ENCODE measurements at regions not wholly inside any gene's neighbourhood (a gene's known extent, or its start where the extent isn't known, plus 50 kb on each side); places are given as distances from the start of the nearest gene placed in this dataset.

GRCh38 chr16:80014241-80014939 lies 413.9 kb upstream of the MAF start:
- no peak overlapping the region for H3K27ac ChIP-seq
- H3K9me3 ChIP-seq: no peaks in the 10 kb centered on the region
- TF ChIP-seq CTCF (IDR thresholded peaks at IDR 0.05) (no peak), POLR2A (IDR thresholded peaks at IDR 0.05) (no peak), EP300 (IDR thresholded peaks at IDR 0.05) (no peak), POLR2AphosphoS5 (IDR thresholded peaks at IDR 0.05) (no peak)
- WGBS, 5 donors: 26 to 59% (median 41%) methylated on average over 1 of the region's 1 CpG
- H3K36me3 ChIP-seq: no peaks in the 10 kb centered on the region
- intact Hi-C loops (cut with DNase I; ENCODE audit: low total_unique reads): no loop called here
- H3K27me3 ChIP-seq: no peaks in the 10 kb centered on the region
- no peaks in the 10 kb centered on the region for H3K4me1 ChIP-seq
- DNase-seq: no peak
- H3K4me3 ChIP-seq: no peak overlapping the region

- 64 to 77% (median 72%) methylated on average over 3 of the region's 3 CpGs for WGBS, 5 donors
- H3K9me3 ChIP-seq: no peaks in the 10 kb centered on the region
- no peak overlapping the region for H3K4me3 ChIP-seq
- H3K27ac ChIP-seq: no peak overlapping the region
- intact Hi-C loops (cut with DNase I; ENCODE audit: low total_unique reads): no loop called here
- no peaks in the 10 kb centered on the region for H3K27me3 ChIP-seq
- no peaks in the 10 kb centered on the region for H3K4me1 ChIP-seq
- H3K36me3 ChIP-seq: no peaks in the 10 kb centered on the region
- DNase-seq: peak in 1 of 2 donors; percentile 16
- TF ChIP-seq POLR2AphosphoS5 (IDR thresholded peaks at IDR 0.05) (no peak), POLR2A (IDR thresholded peaks at IDR 0.05) (no peak), CTCF (IDR thresholded peaks at IDR 0.05) (no peak), EP300 (IDR thresholded peaks at IDR 0.05) (no peak)
These were observed 412.0 kb upstream of the MAF start for GRCh38 chr16:80012586-80012985.

- peak in 1 of 3 donors; percentile 37 for TF ChIP-seq POLR2AphosphoS5 (IDR thresholded peaks at IDR 0.05)
- TF ChIP-seq EP300 (IDR thresholded peaks at IDR 0.05): no peak
- no peaks in the 10 kb centered on the region for H3K27me3 ChIP-seq
- 40 to 60% (median 51%) methylated on average over 4 of the region's 4 CpGs for WGBS, 5 donors
- H3K36me3 ChIP-seq: no peaks in the 10 kb centered on the region
- no peaks in the 10 kb centered on the region for H3K9me3 ChIP-seq
- H3K27ac ChIP-seq: no peak overlapping the region
- no peak overlapping the region for H3K4me3 ChIP-seq
- DNase-seq: no peak
- peaks cover 0 to 8% (median 4%) of the 10 kb centered on the region in 4 donors for H3K4me1 ChIP-seq
- intact Hi-C loops (cut with DNase I; ENCODE audit: low total_unique reads): no loop called here
These were observed 409.6 kb upstream of the MAF start for GRCh38 chr16:80009971-80010659.

- Histone ChIP-seq H3K9me3 (peaks cover 0 to 3% (median 0%) of the 10 kb centered on the region in 4 donors), H3K27ac (no peak overlapping the region), H3K36me3 (no peaks in the 10 kb centered on the region), H3K4me3 (no peak overlapping the region), H3K27me3 (no peaks in the 10 kb centered on the region), H3K4me1 (peaks cover 0 to 8% (median 4%) of the 10 kb centered on the region in 4 donors)
- 86 to 99% (median 92%) methylated on average over 2 of the region's 2 CpGs for WGBS, 5 donors
- TF ChIP-seq CTCF (IDR thresholded peaks at IDR 0.05) (no peak), EP300 (IDR thresholded peaks at IDR 0.05) (no peak), POLR2A (IDR thresholded peaks at IDR 0.05) (no peak), POLR2AphosphoS5 (IDR thresholded peaks at IDR 0.05) (no peak)
- intact Hi-C loops (cut with DNase I; ENCODE audit: low total_unique reads): no loop called here
- DNase-seq: no peak
These were observed 408.3 kb upstream of the MAF start for GRCh38 chr16:80008857-80009256.
